Ovary (tissue), 7 donors: ENCODE measurements at regions not wholly inside any gene's neighbourhood (a gene's known extent, or its start where the extent isn't known, plus 50 kb on each side); places are given as distances from the start of the nearest gene placed in this dataset.

Experiments used
- DNase-seq, 5 donors: peaks; one replicate each; pipeline ENCODE4 v3.0.0-alpha.2; 2019 to 2020
- H3K27ac ChIP-seq, 2 donors: fragments of 200-600 bp; one replicate each; pipeline versions ENCODE4 v1.5.1 to v1.8.0; 2019 to 2022
- H3K27me3 ChIP-seq: fragments of 200-600 bp; one replicate; pipeline ENCODE4 v1.8.0; 2022
- H3K36me3 ChIP-seq: fragments of 200-600 bp; sonication (generic); one replicate; pipeline ENCODE4 v1.5.1; 2019
- H3K4me1 ChIP-seq: one replicate; pipeline ENCODE4 v1.8.1; 2013; ENCODE audit warnings: mild to moderate bottlenecking, moderate library complexity; ENCODE audit not compliant: insufficient read depth
- H3K4me3 ChIP-seq: fragments of 200-600 bp; sonication (generic); one replicate; pipeline ENCODE4 v1.5.1; 2017
- H3K9me3 ChIP-seq, 2 donors: fragments of 200-600 bp in 1 of 2; sonication (generic) in 1 of 2; one replicate each; pipeline versions ENCODE4 v1.5.1 to v1.8.1; 2013 to 2019; ENCODE audit warnings: mild to moderate bottlenecking in 1 of 2, moderate library complexity in 1 of 2
- CTCF ChIP-seq, 3 donors: fragments of 450-650 bp in 2 of 3; fragments of 200-600 bp in 1 of 3; IDR thresholded peaks; one replicate each; pipeline versions ENCODE4 v1.5.1 to v1.8.0; 2016 to 2022; ENCODE audit warnings: antibody characterized with exemption in 3 of 3, mild to moderate bottlenecking in 1 of 3
- EP300 ChIP-seq: sonication (generic); formaldehyde crosslinking; IDR thresholded peaks from one replicate; pipeline ENCODE4 v1.6.1; 2017; ENCODE audit warnings: antibody characterized with exemption
- POLR2A ChIP-seq: fragments of 450-650 bp; IDR thresholded peaks from one replicate; pipeline ENCODE4 v1.6.1; 2017; ENCODE audit warnings: antibody characterized with exemption, mild to moderate bottlenecking, moderate library complexity
- WGBS, 3 donors: extraction: QIAGEN DNeasy Blood & Tissue Kit in 1 of 3; methylation state at CpG; one replicate each; pipeline versions ENCODE4 v1.1.5 to v1.1.7; 2013 to 2017; 5-methylcytosine and 5-hydroxymethylcytosine counted together
- intact Hi-C, 4 donors: fragments of 100-400 bp; cut with DNase I; formaldehyde crosslinking; loops; one replicate each; pipeline versions ENCODE4 v1.11.0 to v1.15.1; 2022 to 2023
- donor health status: DM: no; HTN: no; CAD: no; lungs with moderate emphysema.
- donor health status: DM: no; HTN: no; CAD: no.
- donor health status: Bipolar disorder and iron deficiency.
- donor health status: DM: no; HTN: no; CAD: no.
- donor health status: DM: yes; HTN: yes; CAD: no.

GRCh38 chr5:10856683-10857337 lies 95.8 kb upstream of the DAP start:
- H3K27me3 ChIP-seq, result no peaks in the 10 kb centered on the region
- peak; percentile 43 to 78 (median 68) for DNase-seq
- peaks cover 2% of the 10 kb centered on the region for H3K4me1 ChIP-seq
- H3K4me3 ChIP-seq, result no peak overlapping the region
- TF ChIP-seq EP300 (no peak), CTCF (IDR thresholded peaks at IDR 0.05) (peak; percentile 37 to 66 (median 50)), POLR2A (no peak)
- intact Hi-C loops, result no loop called here
- no peaks in the 10 kb centered on the region for H3K9me3 ChIP-seq
- WGBS, 3 donors, result 6 to 11% (median 8%) methylated on average over 16 of the region's 16 CpGs
- no peak overlapping the region for H3K27ac ChIP-seq
- no peaks in the 10 kb centered on the region for H3K36me3 ChIP-seq

- 82 to 96% (median 92%) methylated on average over 5 of the region's 5 CpGs for WGBS, 3 donors
- intact Hi-C loops, result no loop called here
- no peaks in the 10 kb centered on the region for H3K9me3 ChIP-seq
- no peaks in the 10 kb centered on the region for H3K27me3 ChIP-seq
- peaks cover 2% of the 10 kb centered on the region for H3K4me1 ChIP-seq
- no peak for TF ChIP-seq POLR2A
- TF ChIP-seq EP300, result no peak
- TF ChIP-seq CTCF (IDR thresholded peaks at IDR 0.05), result no peak
- no peaks in the 10 kb centered on the region for H3K36me3 ChIP-seq
- DNase-seq, result no peak
- no peak overlapping the region for H3K4me3 ChIP-seq
- H3K27ac ChIP-seq, result no peak overlapping the region
Measured at GRCh38 chr5:10856071-10856470, 95.0 kb upstream of the DAP start.

DNA sequence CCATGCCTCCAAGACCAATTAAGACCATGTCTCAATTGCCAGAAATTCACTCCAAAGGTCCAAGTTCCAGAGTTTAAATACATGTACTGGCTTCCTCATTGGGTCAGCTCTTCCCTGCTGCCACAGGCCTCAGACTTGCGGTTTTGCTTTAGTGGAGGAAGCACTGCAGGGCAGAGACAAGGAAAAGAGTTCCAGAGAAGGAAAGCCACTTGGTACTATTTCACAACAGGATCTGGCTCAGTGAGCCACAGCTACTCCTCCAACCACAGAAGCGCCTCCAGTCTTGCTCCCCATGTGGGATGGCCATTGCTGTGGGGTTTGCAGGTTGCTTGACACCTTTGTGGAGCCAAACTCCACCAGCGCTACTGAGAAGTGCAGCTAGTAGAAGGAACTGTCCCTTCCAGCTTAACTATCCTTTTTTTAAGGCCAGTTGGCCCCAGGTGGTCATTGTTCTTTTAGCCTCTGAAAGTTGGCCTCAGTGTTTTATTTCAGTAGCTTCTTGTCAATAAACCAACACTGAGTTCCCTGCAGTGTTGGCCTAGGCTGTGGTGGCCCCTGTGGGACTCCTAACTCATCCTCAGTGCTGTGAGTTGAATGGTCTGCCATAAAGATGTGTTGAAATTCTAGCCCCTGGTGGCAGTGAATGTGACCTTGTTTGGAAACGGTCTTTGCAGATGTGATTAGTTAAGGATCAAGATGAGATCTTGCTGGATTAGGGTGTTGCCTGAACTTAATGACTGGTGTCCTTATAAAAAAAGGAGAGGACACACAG lies 93.7 kb upstream of the DAP start:
- no peak overlapping the region for H3K27ac ChIP-seq
- 83 to 91% (median 85%) methylated on average over 4 of the region's 4 CpGs for WGBS, 3 donors
- peaks cover 2% of the 10 kb centered on the region for H3K4me1 ChIP-seq
- H3K9me3 ChIP-seq, result no peaks in the 10 kb centered on the region
- intact Hi-C loops, result no loop called here
- TF ChIP-seq CTCF (IDR thresholded peaks at IDR 0.05), result no peak
- no peak for TF ChIP-seq POLR2A
- TF ChIP-seq EP300, result no peak
- no peaks in the 10 kb centered on the region for H3K27me3 ChIP-seq
- no peak for DNase-seq
- H3K4me3 ChIP-seq, result no peak overlapping the region
- H3K36me3 ChIP-seq, result no peaks in the 10 kb centered on the region

DNA sequence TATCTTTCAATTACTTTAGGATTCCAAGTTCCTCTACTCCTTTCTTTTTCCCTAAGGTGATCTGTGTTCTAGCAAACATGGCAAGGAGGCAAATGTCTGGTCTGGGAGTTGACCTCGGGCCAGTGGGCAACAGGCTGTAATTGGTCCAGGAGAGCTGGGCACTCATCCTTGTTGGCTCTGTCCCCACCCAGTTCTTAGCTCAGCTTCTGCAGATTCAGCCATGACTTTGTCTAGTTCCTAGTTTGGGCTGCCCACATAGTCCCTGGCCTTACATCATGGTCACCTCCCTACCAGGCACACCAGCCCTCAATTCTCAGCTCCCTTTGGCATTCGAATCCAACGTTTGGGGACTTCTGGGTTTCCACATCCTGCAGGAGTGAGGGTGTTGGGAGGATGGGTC lies 92.1 kb upstream of the DAP start:
- H3K9me3 ChIP-seq, result no peaks in the 10 kb centered on the region
- no peak overlapping the region for H3K27ac ChIP-seq
- H3K4me1 ChIP-seq, result peaks cover 2% of the 10 kb centered on the region
- intact Hi-C loops, result no loop called here
- H3K4me3 ChIP-seq, result no peak overlapping the region
- TF ChIP-seq POLR2A, result no peak
- TF ChIP-seq CTCF (IDR thresholded peaks at IDR 0.05), result no peak
- no peak for TF ChIP-seq EP300
- WGBS, 3 donors, result 81 to 85% (median 84%) methylated on average over 3 of the region's 3 CpGs
- H3K27me3 ChIP-seq, result no peaks in the 10 kb centered on the region
- DNase-seq, result no peak
- H3K36me3 ChIP-seq, result no peaks in the 10 kb centered on the region
